ENCODE measurements at regions not wholly inside any gene's neighbourhood (a gene's known extent, or its start where the extent isn't known, plus 50 kb on each side); places are given as distances from the start of the nearest gene placed in this dataset.

DNA sequence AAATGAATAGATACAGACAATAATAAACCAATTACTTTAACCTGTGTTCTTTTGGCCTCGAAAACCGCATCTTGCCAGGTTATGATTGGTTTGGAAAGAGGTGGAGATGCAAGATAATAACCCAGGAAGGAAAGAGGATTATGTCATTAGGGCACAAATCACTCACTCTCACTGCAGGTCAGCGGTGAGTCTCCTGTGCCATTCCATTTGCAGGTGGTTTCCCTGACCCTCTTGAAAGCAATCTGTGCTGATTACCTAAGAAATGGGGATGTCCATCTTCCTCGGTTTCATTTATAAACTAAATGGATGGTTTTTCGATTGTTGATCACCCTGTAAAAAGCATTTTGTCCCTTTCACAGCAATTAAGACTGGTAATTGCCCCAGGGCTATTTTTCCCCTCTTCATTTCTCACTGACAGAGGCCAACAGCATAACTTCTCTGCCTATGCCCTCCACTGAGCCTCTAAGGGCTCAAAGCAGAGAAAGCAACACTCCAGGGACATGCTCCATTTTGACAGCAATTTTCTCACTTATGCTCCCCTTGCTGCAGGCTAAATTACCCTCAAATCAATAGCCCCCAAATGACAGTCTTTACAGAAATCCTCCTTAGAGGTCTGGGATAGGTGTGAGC, 257.5 kb downstream of the IPMK start:
- DNase-seq: no peak

DNA sequence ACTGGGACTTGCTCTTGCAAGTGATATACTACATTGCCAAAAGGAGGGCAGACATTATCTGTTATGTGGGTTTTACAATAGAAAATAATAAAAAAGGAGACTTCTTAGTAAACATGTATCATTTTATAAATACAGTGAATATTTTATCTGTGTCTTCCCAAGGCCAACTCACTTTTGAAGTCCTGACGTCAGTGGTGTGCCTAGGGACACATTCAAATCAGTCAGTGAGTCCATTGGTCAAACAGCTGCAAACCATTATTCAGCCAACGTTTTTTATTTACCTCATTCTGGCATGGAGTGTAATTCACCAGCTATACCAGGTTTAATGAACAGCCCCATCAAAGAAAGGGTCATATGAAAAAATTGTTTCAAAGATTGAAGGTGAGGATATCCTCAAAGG, 263.7 kb downstream of the IPMK start:
- DNase-seq: no peak

DNA sequence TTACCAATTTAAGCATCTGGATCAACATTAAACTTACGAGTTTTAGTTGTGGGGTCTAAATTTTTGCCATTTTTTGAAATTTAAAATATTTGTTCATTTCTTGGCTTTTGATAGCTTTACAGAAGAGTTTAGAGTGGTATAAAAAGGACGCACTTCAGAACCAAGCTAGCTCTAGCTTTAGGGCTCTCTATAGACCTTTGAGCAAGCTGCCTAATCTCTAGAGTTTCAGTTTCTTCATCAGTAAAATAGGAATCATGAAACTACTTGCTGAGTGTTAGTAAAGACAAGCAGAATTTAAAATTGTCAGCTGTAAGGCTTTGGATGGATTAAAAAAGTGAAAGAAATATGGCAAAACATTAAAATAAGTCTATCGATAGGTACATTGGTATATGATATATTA, 266.5 kb downstream of the IPMK start:
- DNase-seq: no peak

DNA sequence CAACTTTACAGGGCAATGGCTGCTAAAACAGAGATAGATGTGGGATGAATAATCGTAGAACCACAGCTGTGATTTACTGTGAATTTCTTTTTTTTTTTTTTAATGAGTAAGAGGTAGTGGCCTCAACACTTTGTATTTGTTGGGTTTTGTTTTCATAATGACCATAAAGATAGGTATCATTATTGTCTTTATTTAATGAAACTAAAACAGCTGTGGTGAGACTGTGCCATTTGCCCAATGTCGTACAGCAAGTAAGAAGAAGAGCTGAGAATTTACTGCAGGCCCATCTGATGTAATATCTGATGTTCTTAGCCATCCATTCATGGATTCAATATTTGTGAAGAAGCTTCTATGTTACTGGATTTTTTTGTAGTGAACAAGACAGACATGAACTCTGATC, 271.2 kb downstream of the IPMK start:
- no peak for DNase-seq

DNA sequence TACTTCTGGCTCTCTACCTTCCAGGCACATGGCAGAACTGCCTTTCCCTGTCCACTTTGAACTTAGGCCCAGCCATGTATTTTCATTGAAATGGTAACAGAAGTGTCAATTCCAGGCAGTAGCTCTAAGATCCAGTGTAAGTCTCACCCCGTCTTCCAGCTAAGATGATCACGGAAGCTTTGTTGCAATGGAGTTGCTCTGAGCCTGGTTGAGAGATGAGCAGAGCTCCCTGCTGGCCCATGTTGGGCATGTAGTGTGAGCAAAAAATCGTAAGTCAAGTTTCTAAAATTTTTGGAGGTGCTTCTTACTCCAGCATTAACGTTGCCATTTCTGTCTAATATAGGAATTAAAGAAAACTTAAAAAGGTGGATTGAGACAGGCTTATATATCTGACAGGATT, 274.4 kb downstream of the IPMK start:
- DNase-seq: no peak

DNA sequence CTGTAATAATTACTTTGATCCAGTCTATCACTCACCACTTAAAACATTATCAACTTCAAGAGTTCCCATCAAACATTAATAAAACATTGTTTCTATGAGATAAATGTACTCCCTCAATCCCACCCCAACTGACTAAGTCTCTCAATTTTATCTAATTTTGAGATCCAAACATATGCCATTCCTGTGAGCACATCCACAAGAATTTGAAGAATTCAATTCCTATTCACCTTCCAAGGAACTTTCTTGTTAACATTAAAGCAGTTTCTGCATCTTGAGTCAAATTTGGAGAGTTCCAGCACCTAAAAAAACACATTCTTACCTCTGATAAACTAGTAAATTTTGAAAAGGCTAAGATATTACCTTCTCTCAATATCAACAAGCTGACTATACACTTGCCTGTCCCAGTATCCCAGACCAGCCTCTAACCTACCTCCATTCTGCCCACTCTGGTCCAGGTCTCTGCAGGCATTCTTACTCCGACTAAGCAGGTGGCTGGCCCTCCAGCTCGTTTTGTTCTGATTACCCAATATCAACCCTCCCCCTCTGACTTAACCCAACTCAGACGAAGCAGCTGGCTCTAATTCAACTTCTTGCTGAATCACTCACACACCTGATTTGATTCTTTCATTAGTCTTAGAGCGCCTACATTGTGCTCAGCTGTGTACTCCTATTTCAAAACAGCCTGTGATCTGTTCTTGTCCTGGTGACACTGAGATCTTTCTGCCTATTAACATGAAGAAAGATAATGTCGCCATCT, 275.2 kb downstream of the IPMK start:
- DNase-seq: no peak

DNA sequence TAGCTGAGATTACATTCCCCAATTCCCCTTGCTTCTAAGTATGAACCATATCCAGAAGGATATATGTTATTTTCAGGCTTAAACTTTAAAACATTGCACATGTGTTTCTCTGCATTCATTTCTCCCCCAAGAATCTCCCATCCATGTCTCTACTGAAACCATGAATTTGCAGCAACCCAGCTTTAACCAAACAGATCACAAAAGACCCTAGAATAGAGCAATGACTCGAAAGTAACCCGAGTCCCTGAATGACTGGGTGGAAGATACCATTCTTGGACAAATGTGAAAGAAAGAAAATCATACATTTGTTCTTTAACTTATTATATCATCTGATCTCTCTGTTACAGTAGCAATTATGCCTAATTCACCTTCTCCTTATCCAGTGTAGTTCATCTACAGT, 278.7 kb downstream of the IPMK start:
- no peak for DNase-seq

DNA sequence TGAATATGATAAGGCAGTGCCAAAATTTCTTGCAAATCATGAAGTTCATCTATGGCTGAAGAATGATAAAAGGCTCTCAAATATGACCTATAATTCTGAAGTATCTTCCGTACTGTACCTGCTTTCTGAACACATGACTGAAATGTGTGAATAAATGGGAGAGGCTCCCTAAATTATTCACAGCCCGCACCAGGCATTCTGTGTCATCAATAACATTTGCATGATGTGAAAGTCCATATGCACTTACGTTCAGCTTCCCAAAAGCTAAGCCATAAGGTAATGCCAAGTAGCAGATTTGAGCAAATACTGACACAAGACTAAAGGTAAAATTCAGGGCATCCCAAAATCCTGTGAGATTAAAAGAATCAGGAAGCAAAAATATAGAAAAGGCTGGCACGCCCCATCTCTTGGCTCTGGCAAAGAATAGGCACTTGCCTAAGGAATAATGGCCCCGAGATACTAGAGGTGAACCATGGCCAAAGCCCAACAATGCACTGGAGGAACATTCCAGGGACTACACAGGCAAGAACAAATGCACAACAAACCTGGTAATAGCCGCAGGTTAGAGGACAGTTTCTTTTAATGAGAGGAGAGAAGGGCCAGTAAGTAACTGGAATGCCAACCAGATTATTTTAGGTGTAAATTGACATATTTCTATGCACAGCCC, 280.5 kb downstream of the IPMK start:
- DNase-seq: no peak

DNA sequence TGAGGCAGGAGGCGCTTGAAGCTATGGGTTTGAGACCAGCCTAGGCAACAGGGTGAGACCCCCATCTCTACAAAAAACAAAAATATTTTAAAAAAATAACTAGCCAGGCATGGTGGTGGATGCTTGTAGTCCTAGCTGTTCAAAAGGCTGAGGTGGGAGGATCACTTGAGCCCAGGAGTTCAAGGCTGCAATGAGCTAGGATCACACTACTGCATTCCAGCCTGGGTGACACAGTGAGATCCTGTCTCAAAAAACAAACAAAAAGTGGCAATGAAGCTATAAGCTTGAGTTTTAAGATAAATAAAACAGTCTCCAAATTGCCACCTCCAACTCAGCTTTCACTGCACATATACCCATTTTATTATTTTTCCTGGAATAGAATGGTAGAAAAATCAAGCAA, 281.3 kb downstream of the IPMK start:
- DNase-seq: no peak

DNA sequence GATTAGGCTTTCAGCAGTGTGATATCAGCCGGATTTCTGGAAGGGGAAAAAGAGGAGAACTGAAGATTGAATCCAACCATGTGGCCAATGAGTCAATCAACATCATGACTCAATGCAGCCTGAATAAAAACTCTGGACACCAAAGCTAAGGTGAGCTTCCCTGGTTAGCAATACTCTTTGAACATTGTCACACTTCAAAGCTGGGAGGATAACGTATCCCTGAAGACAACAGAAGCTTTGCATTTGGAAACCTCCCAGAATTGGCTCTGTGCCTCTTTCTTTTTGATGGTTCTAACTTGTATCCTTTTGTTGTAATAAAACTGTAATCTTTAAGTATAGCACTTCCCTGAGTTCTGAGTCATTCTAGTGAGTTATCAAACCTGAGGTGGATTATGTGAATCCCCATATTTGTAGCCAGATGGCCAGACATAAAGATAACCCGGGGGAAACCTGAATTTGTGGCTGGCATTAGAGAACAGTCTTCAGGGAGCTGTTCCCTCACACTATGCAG, 284.4 kb downstream of the IPMK start:
- no peak for DNase-seq

DNA sequence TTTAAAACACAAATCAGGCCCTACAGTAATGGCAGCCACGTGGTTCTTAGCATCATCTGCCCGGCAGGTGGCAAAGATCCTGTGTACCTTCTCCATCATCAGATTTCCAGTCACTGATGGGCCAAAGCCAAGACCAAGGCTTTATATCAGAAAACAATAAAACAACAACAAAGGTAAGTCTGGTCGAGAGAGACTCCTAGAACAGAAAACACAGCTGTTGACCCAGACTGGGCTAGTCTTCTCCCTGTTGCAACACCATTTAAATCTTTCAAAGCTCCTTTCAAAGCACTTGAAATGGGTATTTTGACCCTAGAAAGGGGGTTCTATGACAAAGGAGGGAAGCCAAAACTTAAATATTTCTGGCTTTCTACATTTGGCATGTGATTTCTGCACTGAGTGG, 285.6 kb downstream of the IPMK start:
- DNase-seq: no peak

DNA sequence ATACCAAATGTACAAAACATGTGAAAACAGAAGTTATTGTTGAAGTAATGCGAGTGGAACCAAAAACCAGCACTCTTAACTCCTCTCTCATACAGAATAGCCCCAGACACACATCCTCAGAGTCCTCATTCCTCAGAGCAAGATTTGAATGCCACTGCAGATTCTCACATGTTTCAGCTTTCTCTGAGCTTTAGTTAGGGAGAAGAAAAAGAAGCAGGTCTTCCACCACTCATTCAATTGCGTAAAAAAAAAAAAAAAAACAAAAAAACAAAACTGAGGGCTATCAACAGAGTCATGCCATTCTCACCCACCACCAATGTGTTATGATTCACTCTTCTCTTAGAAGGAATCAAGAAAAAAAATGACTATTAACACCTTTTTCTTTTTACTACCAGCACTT, 287.7 kb downstream of the IPMK start:
- DNase-seq: no peak

DNA sequence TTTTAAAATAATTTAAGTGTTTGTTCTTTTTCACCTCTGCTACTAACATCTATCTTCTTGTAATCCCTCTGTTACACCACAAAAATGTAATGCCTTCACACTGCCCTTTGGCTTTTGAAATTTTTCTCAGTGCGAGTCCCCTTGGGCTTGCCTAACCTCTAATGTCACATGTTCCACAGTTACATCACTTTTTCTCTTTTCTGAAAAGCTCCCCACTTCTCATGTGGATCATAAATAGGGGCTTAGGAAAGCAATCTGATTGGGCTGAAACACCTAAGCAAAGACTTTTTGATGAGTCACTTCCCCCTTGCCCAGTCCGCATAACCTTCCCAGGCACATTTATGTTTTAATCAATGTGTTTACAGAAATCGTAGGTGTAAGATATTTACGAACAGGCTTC, 288.2 kb downstream of the IPMK start:
- no peak for DNase-seq

DNA sequence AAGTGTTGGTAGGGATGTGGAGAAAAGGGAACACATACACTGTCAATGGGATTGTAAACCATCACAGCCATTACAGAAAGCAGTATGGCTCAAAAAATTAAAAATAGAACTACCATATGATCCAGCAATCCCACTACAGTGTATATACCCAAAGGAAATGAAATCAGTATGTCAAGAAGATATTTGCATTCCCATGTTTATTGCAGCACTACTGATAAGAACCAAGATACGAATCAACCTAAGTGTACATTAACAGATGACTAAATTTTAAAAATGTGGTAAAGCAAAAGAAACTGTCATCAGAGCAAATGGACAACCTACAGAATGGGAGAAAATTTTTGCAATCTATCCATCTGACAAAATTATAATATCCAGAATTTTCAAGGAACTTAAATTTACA, 290.4 kb downstream of the IPMK start:
- DNase-seq: no peak

DNA sequence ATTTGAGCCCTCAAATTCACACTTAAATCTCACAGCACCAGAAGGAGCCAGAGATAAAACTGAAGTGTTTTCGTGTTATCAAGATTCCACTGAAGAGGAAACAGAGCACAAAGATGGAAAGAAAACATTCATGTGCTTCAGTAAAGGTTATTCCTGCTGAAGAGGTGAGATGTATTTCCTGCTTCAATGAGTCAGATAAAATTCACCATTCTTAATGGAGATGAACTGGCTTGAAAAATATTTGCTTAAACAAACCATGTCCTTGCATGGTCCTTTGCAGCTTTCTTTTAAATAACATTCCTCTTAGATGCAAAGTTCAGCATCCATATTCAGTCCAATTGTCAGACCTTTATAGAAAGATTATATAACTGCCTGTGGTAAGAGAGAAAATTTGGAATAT, 294.2 kb downstream of the IPMK start:
- DNase-seq: no peak

DNA sequence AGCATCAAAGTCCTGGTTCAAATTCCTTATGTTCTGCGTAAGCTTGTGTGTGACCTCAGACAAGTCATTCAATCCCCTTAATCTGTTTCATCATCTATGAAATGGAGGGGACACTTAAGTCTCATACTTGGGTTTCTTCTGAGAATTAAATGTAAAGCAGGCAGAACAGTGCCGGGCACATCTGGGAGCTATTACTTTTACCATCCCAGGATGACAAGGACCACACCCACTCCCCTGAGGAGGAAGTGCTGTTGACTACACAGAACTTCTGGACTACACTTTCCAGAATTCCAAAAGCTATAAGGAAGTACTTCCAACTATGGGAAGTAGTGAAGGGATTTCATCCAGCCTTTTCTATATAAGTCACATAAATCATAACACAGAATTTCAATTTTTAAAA, 294.9 kb downstream of the IPMK start:
- DNase-seq: no peak

DNA sequence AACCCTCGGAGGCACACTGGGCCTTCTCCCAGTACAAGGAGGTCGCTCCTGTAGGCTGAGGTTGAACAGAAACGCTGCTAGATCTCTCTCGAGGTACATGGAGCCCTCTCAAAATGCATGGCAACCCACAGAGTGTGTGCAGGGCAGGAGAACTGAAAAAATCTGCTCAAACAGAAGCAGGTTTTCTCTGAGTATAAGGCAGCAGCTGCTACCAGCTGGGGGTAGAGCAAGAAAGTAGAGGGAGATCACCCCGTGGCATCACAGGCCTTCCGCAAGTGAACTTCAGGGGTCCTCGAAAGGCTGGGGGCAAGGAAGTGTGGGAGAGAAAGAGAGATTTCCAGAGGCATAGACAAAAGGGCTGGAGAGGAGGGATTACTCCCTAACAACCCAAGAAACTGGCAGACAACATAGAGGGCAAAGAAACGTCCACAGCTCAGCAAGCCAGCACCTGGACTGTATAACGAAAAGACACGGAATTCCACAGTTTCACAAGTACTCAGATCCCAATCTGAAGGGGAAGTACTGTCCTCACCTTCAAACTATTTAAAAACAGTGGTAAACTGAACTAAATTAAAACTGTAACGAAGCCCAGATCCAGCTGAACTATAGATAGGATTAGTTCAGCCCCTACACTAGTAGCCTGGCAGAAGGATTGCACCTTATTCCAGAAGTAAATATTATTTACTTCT, 299.2 kb downstream of the IPMK start:
- DNase-seq: no peak

DNA sequence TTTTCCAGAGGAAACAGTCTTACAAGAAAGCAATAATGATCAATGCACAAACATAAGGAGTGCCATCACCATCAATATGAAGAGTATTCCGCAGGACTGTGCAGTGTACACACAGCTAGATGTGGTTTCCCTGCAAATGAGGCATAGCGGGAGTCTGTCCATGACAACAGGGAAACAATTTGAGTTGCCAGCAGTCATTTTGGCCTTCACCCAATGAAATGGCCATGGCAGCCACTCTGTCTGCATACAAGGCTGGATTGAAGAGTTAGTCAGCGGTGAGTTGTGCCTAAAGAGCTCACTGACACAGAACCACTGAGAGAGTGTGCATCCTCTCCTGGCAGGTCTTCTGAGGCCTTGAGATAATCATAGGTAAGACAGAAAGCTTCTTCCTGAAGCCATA, 303.3 kb downstream of the IPMK start:
- no peak for DNase-seq

DNA sequence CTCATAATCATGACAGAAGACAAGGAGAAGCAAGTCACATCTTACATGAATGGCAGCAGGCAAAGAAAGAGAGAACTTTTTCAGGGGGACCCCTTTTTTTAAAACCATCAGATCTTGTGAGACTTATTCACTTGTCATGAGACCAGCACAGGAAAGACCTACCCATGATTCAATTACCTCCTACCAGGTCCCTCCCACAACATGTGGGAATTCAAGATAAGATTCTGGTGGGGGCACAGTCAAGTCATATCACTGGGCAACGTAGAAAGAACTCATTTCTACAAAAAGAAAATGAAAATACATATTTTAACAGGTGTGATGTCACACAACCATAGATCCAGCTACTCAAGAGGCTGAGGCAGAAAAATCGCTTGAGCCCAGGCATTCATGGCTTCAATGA, 304.1 kb downstream of the IPMK start:
- no peak for DNase-seq

DNA sequence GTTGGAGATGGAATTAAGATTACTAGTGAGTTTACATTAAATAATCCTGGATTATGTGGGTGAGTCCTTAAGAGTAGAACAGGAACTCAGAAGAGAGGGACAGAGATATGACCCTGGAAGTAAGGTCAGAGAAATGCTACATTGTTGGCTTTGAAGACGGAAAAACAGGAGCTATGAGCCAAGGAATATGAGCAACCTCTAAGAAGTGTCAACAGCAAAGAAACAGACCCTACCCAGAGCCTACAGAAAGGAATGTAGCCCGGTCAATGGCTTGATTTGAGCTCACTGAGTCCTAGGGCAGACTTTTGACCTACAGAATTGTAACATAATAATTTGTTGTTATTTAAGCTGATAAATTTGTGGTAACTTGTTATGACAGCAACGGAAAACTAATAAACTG, 304.9 kb downstream of the IPMK start:
- no peak for DNase-seq

DNA sequence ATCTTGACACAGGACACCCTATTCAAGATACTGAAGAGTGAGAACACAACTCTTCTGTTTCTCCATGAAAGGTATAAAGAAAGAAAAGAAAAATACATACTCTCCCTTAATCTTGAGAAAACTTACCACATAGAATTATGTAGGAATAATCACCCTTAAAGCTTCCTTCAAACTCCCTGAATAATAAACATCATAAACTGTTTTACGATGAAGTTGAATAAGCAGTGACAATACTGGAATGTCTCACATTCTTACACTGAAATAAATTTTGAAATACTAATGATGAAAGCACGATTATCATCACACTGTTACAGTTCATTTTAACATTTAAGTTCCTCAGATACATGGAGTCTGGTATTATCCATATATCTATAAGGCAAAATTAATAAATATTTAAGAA, 306.2 kb downstream of the IPMK start:
- no peak for DNase-seq

DNA sequence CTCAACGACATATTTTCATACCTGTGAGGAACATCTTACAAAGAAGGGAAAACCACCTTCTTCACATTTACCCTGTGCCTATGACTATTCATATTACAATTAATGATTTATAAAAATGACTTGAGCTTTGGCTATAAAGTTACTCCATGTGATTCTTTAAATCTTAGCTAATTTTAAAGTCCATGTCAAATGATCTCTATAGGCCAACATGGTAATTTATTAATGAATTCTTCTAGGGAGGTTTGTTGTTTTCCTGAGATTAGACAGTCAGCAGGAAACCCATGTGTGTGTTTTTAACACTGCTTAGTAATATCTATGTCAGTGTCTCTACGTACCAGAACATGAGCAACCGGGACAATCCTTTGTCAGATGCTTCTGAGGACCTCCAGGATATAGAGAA, 307.3 kb downstream of the IPMK start:
- no peak for DNase-seq

DNA sequence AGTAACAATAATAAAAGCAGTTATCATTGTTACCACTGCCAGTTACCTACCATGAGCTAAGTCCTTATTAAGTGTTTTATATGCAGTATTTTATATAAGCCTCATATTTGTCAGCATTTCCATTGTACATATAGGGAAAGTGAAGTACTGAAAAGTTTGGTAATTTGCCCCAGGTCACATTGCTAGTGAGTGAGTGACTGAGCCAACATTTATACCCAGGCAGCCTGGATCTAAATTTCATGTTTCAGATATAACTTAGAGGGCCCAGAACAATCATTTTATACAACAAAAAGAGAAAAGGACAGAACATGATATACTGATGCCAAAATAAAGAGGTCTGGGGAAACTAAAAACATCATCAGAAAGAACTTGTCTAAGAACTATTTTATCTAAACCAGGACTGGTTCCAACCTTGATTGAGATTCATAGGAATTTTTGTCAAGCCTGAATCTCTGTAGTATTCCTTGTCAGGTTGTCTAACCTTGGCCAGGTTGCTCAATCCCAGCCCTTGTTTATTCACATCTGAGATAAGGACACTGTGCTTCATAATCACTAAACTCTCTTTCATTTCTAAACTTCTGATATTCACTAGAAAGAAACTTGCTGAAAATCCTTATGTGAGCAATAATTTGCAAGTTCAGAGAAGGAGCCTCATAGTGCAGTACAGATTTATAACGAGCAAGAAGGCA, 308.2 kb downstream of the IPMK start:
- no peak for DNase-seq
